GM18520 (cell line): ENCODE measurements at regions not wholly inside any gene's neighbourhood (a gene's known extent, or its start where the extent isn't known, plus 50 kb on each side); places are given as distances from the start of the nearest gene placed in this dataset.
"Not testable (repeated sequence)": the region's sequence is repeated elsewhere in the genome, so short reads cannot be mapped to it uniquely, and the experiment has no call there.

Experiments
- ATAC-seq: cut with Tn5 transposase; IDR thresholded peaks from one replicate; pipeline ENCODE4 v1.9.1; 2021; ENCODE audit not compliant: unreplicated experiment

GRCh38 chr4:158395889-158396288 lies 125.8 kb upstream of the RXFP1 start:
- no peak for ATAC-seq

GRCh38 chr4:158397781-158398180 lies 123.9 kb upstream of the RXFP1 start:
- ATAC-seq: no peak

- ATAC-seq: not testable (repeated sequence)
Observed at GRCh38 chr4:158407961-158408360, 113.7 kb upstream of the RXFP1 start.

GRCh38 chr4:158410272-158410671 lies 111.4 kb upstream of the RXFP1 start:
- no peak for ATAC-seq

- no peak for ATAC-seq
Observed at GRCh38 chr4:158411269-158411668, 110.4 kb upstream of the RXFP1 start.

- not testable (repeated sequence) for ATAC-seq
Observed at GRCh38 chr4:158418679-158419078, 103.0 kb upstream of the RXFP1 start.

- ATAC-seq: no peak
Observed at GRCh38 chr4:158420782-158421181, 100.9 kb upstream of the RXFP1 start.

- ATAC-seq: no peak
Observed at GRCh38 chr4:158422546-158422945, 99.1 kb upstream of the RXFP1 start.

- ATAC-seq: no peak
Observed at GRCh38 chr4:158428242-158428641, 93.4 kb upstream of the RXFP1 start.

GRCh38 chr4:158442736-158443135 lies 78.9 kb upstream of the RXFP1 start:
- ATAC-seq: no peak

- ATAC-seq: no peak
Observed at GRCh38 chr4:158443731-158444130, 78.0 kb upstream of the RXFP1 start.

- ATAC-seq: no peak
Observed at GRCh38 chr4:158444621-158445020, 77.1 kb upstream of the RXFP1 start.

- no peak for ATAC-seq
Observed at GRCh38 chr4:158446106-158446505, 75.6 kb upstream of the RXFP1 start.

GRCh38 chr4:158450741-158451140 lies 70.9 kb upstream of the RXFP1 start:
- no peak for ATAC-seq

- not testable (repeated sequence) for ATAC-seq
Observed at GRCh38 chr4:158452116-158452515, 69.6 kb upstream of the RXFP1 start.

- ATAC-seq: no peak
Observed at GRCh38 chr4:158458271-158458895, 63.3 kb upstream of the RXFP1 start.

GRCh38 chr4:158459085-158459820 lies 62.4 kb upstream of the RXFP1 start:
- no peak for ATAC-seq

GRCh38 chr4:158461336-158461735 lies 60.3 kb upstream of the RXFP1 start:
- ATAC-seq: no peak

- ATAC-seq: no peak
Observed at GRCh38 chr4:158462611-158463010, 59.1 kb upstream of the RXFP1 start.
